Natural killer cell (primary cell): ENCODE measurements at regions not wholly inside any gene's neighbourhood (a gene's known extent, or its start where the extent isn't known, plus 50 kb on each side); places are given as distances from the start of the nearest gene placed in this dataset.

ENCODE experiments used
- ATAC-seq, 3 donors: fragments of 150-1000 bp in 2 of 3; fragments of 200-7000 bp in 1 of 3; cut with Tn5 transposase; 1 replicate in 1 of 3; 2 replicates in 2 of 3; pipeline ENCODE4 v1.10.0; 2021; ENCODE audit warnings: mild to moderate bottlenecking in 2 of 3, moderate library complexity in 2 of 3
- DNase-seq, 2 donors: peaks; one replicate each; pipeline versions ENCODE4 v3.0.0 to v3.0.0-alpha.2; 2013 to 2021; ENCODE audit warnings: mixed read lengths in 1 of 2
- H3K27ac ChIP-seq: one replicate; pipeline ENCODE4 v1.5.1; 2013; ENCODE audit warnings: mild to moderate bottlenecking, low read length
- H3K27me3 ChIP-seq: one replicate; pipeline ENCODE4 v1.6.1; 2013; ENCODE audit warnings: low read length; ENCODE audit not compliant: control insufficient read depth, insufficient read depth
- H3K36me3 ChIP-seq: one replicate; pipeline ENCODE4 v1.6.1; 2013; ENCODE audit warnings: low read length; ENCODE audit not compliant: control insufficient read depth, insufficient read depth
- H3K4me1 ChIP-seq: one replicate; pipeline ENCODE4 v1.6.1; 2013; ENCODE audit warnings: low read length; ENCODE audit not compliant: control insufficient read depth, insufficient read depth
- H3K4me3 ChIP-seq: one replicate; pipeline ENCODE4 v1.5.1; 2013; ENCODE audit warnings: low read length
- H3K9me3 ChIP-seq: one replicate; pipeline ENCODE4 v1.6.1; 2013; ENCODE audit warnings: low read length; ENCODE audit not compliant: control insufficient read depth, insufficient read depth
- H3K27ac Mint-ChIP-seq, 2 donors: one replicate each; pipeline ENCODE4 v1.8.0; 2022; ENCODE audit warnings: mild to moderate bottlenecking in 2 of 2, mixed read lengths in 2 of 2, moderate library complexity in 1 of 2
- H3K27me3 Mint-ChIP-seq, 2 donors: one replicate each; pipeline ENCODE4 v1.8.0; 2022; ENCODE audit warnings: low read depth in 2 of 2, mixed read lengths in 2 of 2
- H3K36me3 Mint-ChIP-seq: one replicate; pipeline ENCODE4 v1.8.0; 2022; ENCODE audit warnings: mixed read lengths
- H3K4me1 Mint-ChIP-seq, 2 donors: one replicate each; pipeline ENCODE4 v1.8.0; 2022; ENCODE audit warnings: mixed read lengths in 2 of 2
- H3K4me3 Mint-ChIP-seq: one replicate; pipeline ENCODE4 v1.8.0; 2022; ENCODE audit warnings: mild to moderate bottlenecking, moderate library complexity, mixed read lengths
- H3K9me3 Mint-ChIP-seq, 2 donors: one replicate each; pipeline ENCODE4 v1.8.0; 2022; ENCODE audit warnings: mixed read lengths in 2 of 2
- WGBS: methylation state at CpG from one replicate; pipeline ENCODE4 v1.1.7; 2013; ENCODE audit warnings: missing lambda C conversion rate; ENCODE audit not compliant: insufficient coverage; 5-methylcytosine and 5-hydroxymethylcytosine counted together
- intact Hi-C: fragments of 100-400 bp; cut with micrococcal nuclease; formaldehyde crosslinking; loops from one replicate; pipeline ENCODE4 v1.14.2; 2022
- TF ChIP-seq, protein P1 (sequence below): fragments of 200-600 bp; IDR thresholded peaks from one replicate; pipeline ENCODE4 v1.8.0; 2022; ENCODE audit warnings: antibody characterized with exemption

DNA sequence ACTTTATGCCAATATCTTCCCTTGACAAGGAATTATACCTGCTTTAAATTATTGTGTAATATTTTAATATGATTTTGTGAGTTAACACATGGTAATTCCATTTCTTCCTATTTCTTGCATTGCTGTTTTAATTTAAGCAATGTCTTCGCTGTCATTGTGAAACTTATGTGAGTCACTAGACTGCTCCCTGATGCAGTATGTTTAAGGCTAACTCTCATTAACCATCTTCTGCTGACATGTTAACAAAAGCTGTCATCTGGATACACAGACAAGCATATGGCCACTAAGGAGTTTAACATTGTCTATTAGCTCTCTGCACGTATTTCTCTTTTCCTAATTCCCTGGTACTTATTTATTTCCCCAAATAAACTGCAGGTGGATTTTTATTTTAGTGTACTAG is 980.8 kb upstream of the CTNND2 start:
- WGBS, result 100% methylated on average over 1 of the region's 2 CpGs
- Histone ChIP-seq H3K4me1 (no peaks in the 10 kb centered on the region), H3K36me3 (no peaks in the 10 kb centered on the region), H3K9me3 (no peaks in the 10 kb centered on the region), H3K27me3 (no peaks in the 10 kb centered on the region), H3K27ac (no peak overlapping the region), H3K4me3 (no peak overlapping the region)
- no peak overlapping the region for H3K4me3 Mint-ChIP-seq
- H3K4me1 Mint-ChIP-seq, result no peaks in the 10 kb centered on the region
- H3K36me3 Mint-ChIP-seq, result no peaks in the 10 kb centered on the region
- TF ChIP-seq, protein P1, sequence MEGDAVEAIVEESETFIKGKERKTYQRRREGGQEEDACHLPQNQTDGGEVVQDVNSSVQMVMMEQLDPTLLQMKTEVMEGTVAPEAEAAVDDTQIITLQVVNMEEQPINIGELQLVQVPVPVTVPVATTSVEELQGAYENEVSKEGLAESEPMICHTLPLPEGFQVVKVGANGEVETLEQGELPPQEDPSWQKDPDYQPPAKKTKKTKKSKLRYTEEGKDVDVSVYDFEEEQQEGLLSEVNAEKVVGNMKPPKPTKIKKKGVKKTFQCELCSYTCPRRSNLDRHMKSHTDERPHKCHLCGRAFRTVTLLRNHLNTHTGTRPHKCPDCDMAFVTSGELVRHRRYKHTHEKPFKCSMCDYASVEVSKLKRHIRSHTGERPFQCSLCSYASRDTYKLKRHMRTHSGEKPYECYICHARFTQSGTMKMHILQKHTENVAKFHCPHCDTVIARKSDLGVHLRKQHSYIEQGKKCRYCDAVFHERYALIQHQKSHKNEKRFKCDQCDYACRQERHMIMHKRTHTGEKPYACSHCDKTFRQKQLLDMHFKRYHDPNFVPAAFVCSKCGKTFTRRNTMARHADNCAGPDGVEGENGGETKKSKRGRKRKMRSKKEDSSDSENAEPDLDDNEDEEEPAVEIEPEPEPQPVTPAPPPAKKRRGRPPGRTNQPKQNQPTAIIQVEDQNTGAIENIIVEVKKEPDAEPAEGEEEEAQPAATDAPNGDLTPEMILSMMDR, result no peak
- no peak overlapping the region for H3K27ac Mint-ChIP-seq
- H3K27me3 Mint-ChIP-seq, result peaks cover 0 to 5% of the 10 kb centered on the region in 2 donors
- intact Hi-C loops, result no loop called here
- no peak for ATAC-seq
- no peak for DNase-seq
- no peaks in the 10 kb centered on the region for H3K9me3 Mint-ChIP-seq

DNA sequence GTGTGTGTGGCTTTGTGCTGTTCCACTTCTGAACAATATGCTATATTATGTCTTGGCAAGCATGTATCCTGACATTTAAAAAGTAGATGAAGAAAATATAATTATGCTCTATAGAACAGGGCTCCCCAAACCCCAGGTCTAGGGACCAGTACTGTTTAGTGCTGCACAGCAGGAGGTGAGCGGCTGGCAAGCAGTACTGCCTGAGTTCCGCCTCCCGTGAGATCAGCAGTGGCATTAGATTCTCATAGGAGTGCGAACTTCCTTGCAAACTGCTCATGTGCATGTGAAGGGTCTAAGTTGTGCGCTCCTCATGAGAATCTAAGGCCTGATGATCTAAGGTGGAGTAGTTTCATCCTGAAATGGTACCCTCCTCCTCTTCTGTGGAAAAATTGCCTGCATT is 979.1 kb upstream of the CTNND2 start:
- Mint-ChIP-seq H3K9me3 (no peaks in the 10 kb centered on the region), H3K4me3 (no peak overlapping the region), H3K4me1 (no peaks in the 10 kb centered on the region), H3K27ac (no peak overlapping the region), H3K27me3 (peaks cover 0 to 3% of the 10 kb centered on the region in 2 donors), H3K36me3 (no peaks in the 10 kb centered on the region)
- H3K27me3 ChIP-seq, result no peaks in the 10 kb centered on the region
- intact Hi-C loops, result no loop called here
- WGBS, result 93% methylated on average over 5 of the region's 5 CpGs
- no peaks in the 10 kb centered on the region for H3K36me3 ChIP-seq
- H3K4me3 ChIP-seq, result no peak overlapping the region
- DNase-seq (no peak), ATAC-seq (no peak)
- TF ChIP-seq, protein P1, result no peak
- H3K27ac ChIP-seq, result no peak overlapping the region
- H3K9me3 ChIP-seq, result no peaks in the 10 kb centered on the region
- H3K4me1 ChIP-seq, result no peaks in the 10 kb centered on the region

DNA sequence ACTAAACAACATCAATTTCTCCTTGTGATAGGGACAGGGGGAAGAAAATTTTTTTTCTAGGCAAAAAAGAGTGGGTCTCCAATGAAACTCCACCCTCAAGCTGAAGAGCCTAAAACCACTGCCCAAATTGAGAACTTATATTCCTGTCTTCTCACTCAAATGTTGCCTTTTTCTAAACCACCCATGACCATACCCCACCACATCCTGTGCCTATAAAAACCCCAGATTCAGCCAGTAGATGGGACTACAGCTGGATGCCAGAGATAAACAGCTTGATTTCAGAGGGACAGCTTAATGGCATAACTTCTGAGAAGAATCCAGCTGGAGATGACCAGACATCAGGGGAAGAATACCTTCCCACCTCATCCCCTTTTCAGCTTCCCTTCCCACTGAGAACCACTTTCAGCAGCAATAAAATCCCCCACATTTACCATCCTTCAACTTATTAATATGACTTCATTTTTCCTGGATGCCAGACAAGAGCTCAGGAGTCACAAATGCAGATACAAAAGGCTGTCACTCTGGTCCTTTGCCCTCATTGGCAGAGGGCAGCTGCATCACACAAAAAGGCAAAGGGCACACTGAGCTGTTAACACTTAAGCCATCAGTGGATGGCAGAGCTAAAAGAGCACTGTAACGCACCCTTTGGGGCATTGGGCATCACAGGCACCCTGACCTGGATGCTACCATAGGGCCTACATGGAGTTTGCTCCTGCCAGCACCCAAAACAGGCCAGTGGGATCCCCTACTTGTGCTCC is 972.5 kb upstream of the CTNND2 start:
- ATAC-seq (peak; percentile 48 to 80 (median 64)), DNase-seq (peak in 1 of 2 donors; percentile 9)
- no peaks in the 10 kb centered on the region for H3K36me3 ChIP-seq
- Mint-ChIP-seq H3K27ac (peak overlapping the region; percentile 61 to 86), H3K9me3 (peaks cover 3 to 9% of the 10 kb centered on the region in 2 donors), H3K4me1 (peaks cover 25 to 35% of the 10 kb centered on the region in 2 donors), H3K36me3 (peaks cover 10% of the 10 kb centered on the region), H3K4me3 (peak overlapping the region; percentile 59), H3K27me3 (no peaks in the 10 kb centered on the region)
- H3K27me3 ChIP-seq, result no peaks in the 10 kb centered on the region
- no peak overlapping the region for H3K27ac ChIP-seq
- peaks cover 17% of the 10 kb centered on the region for H3K4me1 ChIP-seq
- 59% methylated on average over 1 of the region's 1 CpG for WGBS
- intact Hi-C loops, result no loop called here
- H3K4me3 ChIP-seq, result no peak overlapping the region
- TF ChIP-seq, protein P1, result no peak
- H3K9me3 ChIP-seq, result no peaks in the 10 kb centered on the region
